Lower leg skin (tissue), 3 donors: ENCODE measurements at regions not wholly inside any gene's neighbourhood (a gene's known extent, or its start where the extent isn't known, plus 50 kb on each side); places are given as distances from the start of the nearest gene placed in this dataset.

Experiments
- POLR2A ChIP-seq, 2 donors: fragments of 450-650 bp; IDR thresholded peaks; one replicate each; pipeline ENCODE4 v1.6.1; 2016 to 2017; ENCODE audit warnings: antibody characterized with exemption in 2 of 2, mild to moderate bottlenecking in 1 of 2, moderate library complexity in 1 of 2
- TF ChIP-seq, protein P1 (sequence below), 3 donors: fragments of 450-650 bp; IDR thresholded peaks; one replicate each; pipeline ENCODE4 v1.5.1; 2016; ENCODE audit warnings: antibody characterized with exemption in 3 of 3, mild to moderate bottlenecking in 3 of 3, moderate library complexity in 2 of 3

GRCh38 chr7:91414734-91415133, 150.5 kb downstream of the FZD1 start:
- TF ChIP-seq, protein P1, sequence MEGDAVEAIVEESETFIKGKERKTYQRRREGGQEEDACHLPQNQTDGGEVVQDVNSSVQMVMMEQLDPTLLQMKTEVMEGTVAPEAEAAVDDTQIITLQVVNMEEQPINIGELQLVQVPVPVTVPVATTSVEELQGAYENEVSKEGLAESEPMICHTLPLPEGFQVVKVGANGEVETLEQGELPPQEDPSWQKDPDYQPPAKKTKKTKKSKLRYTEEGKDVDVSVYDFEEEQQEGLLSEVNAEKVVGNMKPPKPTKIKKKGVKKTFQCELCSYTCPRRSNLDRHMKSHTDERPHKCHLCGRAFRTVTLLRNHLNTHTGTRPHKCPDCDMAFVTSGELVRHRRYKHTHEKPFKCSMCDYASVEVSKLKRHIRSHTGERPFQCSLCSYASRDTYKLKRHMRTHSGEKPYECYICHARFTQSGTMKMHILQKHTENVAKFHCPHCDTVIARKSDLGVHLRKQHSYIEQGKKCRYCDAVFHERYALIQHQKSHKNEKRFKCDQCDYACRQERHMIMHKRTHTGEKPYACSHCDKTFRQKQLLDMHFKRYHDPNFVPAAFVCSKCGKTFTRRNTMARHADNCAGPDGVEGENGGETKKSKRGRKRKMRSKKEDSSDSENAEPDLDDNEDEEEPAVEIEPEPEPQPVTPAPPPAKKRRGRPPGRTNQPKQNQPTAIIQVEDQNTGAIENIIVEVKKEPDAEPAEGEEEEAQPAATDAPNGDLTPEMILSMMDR (IDR thresholded peaks at IDR 0.05), result no peak
- TF ChIP-seq POLR2A (IDR thresholded peaks at IDR 0.05), result no peak
